ENCODE measurements at regions not wholly inside any gene's neighbourhood (a gene's known extent, or its start where the extent isn't known, plus 50 kb on each side); places are given as distances from the start of the nearest gene placed in this dataset.

DNA sequence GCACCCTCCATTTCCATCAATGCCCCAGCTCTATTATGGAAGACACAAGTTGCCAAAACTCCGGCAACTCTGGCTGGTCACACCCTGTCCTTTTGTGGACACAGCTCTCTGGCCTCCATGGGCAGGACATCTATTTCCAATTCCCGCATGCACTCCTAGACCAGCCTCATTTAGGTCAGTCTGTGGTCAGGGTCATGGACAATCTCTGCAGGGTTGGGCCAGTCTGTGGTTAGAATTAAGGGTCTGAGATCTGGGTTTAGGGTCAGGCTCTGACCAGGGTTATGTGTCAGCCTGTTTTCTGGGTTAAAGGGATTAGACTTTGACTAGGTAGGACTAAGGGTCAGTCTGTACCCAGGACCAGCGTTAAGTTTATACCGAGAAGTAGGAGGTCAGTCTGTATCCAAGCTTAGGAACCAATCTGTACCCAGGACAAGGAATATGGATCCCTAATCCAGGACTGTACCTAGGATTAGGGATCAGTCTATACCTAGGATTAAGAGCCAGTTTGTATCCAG is 82.4 kb downstream of the VEGFA start:
- TF ChIP-seq GATA2 (IDR thresholded peaks at IDR 0.05; ENCODE audit: insufficient read depth, insufficient read length, low read depth, low read length) = no peak
- TF ChIP-seq FOS (IDR thresholded peaks at IDR 0.05; ENCODE audit: borderline replicate concordance, insufficient read depth, low read length) = no peak
- no peak for TF ChIP-seq POLR2AphosphoS5 (IDR thresholded peaks at IDR 0.05; ENCODE audit: insufficient read depth, low read depth, low read length)
- TF ChIP-seq EZH2 (IDR thresholded peaks at IDR 0.05; ENCODE audit: borderline replicate concordance, low read depth, low read length, severe bottlenecking) = no peak
- no peak for TF ChIP-seq JUN (IDR thresholded peaks at IDR 0.05; ENCODE audit: borderline replicate concordance, insufficient read depth, insufficient read length, low read depth)
- TF ChIP-seq CTCF (IDR thresholded peaks at IDR 0.05; ENCODE audit: extremely low read depth in 1 of 2, insufficient read depth in 1 of 2, low read depth in 1 of 2, low read length in 2 of 2) = no peak
- TF ChIP-seq POLR2A (IDR thresholded peaks at IDR 0.05; ENCODE audit: low read depth, low read length) = no peak
- TF ChIP-seq MYC (IDR thresholded peaks at IDR 0.05; ENCODE audit: low read depth, low read length) = no peak
- TF ChIP-seq MAX (IDR thresholded peaks at IDR 0.05; ENCODE audit: insufficient read depth, insufficient read length) = no peak
- dilution Hi-C loops (cut with MboI; ENCODE audit: extremely low pct_ligation_motif_present, low sequenced_read_pairs) (no loop called here), intact Hi-C loops (cut with micrococcal nuclease) (no loop called here)
- H4K20me1 ChIP-seq (replicated peaks; ENCODE audit: control insufficient read depth, extremely low read depth, insufficient read depth, low read length) = no peaks in the 10 kb centered on the region
- no peak for DNase-seq (ENCODE audit: low read depth, low spot score)
- no peaks in the 10 kb centered on the region for H3K79me2 ChIP-seq (ENCODE audit: control insufficient read depth, insufficient read depth, low read length)
- no peak overlapping the region for H3K9ac ChIP-seq (replicated peaks; ENCODE audit: extremely low read depth, insufficient read depth, low read length)
- no TSS peak for BruUV-seq (replicated peaks)
- H3K4me1 ChIP-seq (ENCODE audit: control insufficient read depth, extremely low read depth, insufficient read depth, low read length) = no peaks in the 10 kb centered on the region
- H3K9me1 ChIP-seq (replicated peaks; ENCODE audit: control insufficient read depth, extremely low read depth, insufficient read depth, low read length) = no peaks in the 10 kb centered on the region
- CTCF ChIA-PET = interaction anchor here (1.3 kb wide), 1 partner anchor 14 kb away, joined by 4 read pairs; no protein-coding TSS in a partner anchor
- H3K4me3 ChIP-seq (replicated peaks in 1 of 3; ENCODE audit: insufficient read depth in 1 of 3, low read depth in 1 of 3, low read length in 3 of 3) = no peak overlapping the region
- peaks cover 0 to 10% of the 10 kb centered on the region in 2 experiments for H3K27me3 ChIP-seq (ENCODE audit: control insufficient read depth in 2 of 2, insufficient read depth in 2 of 2, low read length in 2 of 2)
- H2AFZ ChIP-seq (ENCODE audit: low read depth, low read length) = no peak overlapping the region
- H3K36me3 ChIP-seq (ENCODE audit: control insufficient read depth in 2 of 2, extremely low read depth in 1 of 2, insufficient read depth in 2 of 2, low read length in 2 of 2) = no peaks in the 10 kb centered on the region
- H3K27ac ChIP-seq (ENCODE audit: insufficient read depth, low read depth, low read length) = no peak overlapping the region
- FAIRE-seq = no peak
- POLR2A ChIA-PET = no interaction called here
- H3K9me3 ChIP-seq (replicated peaks; ENCODE audit: control insufficient read depth, insufficient read depth, low read length) = no peaks in the 10 kb centered on the region
- no peak overlapping the region for H3K4me2 ChIP-seq (ENCODE audit: insufficient read depth, low read length)

Measured in endothelial cell of umbilical vein (primary cell).